SK-N-MC (cell line): ENCODE measurements at regions not wholly inside any gene's neighbourhood (a gene's known extent, or its start where the extent isn't known, plus 50 kb on each side); places are given as distances from the start of the nearest gene placed in this dataset.

Source experiments
- DNase-seq: peaks from one replicate; pipeline ENCODE4 v3.0.0-alpha.2; 2011; ENCODE audit warnings: low read depth, low spot score
- H3K27ac ChIP-seq: fragments of 200-600 bp; sonication (generic); 2 replicates; pipeline ENCODE4 v1.5.1; 2016; ENCODE audit warnings: mixed run types
- H3K36me3 ChIP-seq: fragments of 200-600 bp; sonication (generic); 2 replicates; pipeline ENCODE4 v1.6.1; 2017; ENCODE audit warnings: antibody characterized with exemption, low read length, mixed read lengths; ENCODE audit not compliant: insufficient read depth
- H3K4me3 ChIP-seq: fragments of 200-600 bp; sonication (generic); 2 replicates; pipeline ENCODE4 v1.5.1; 2016
- H3K9ac ChIP-seq: fragments of 200-600 bp; sonication (generic); 2 replicates; pipeline ENCODE4 v1.8.0; 2017; ENCODE audit warnings: mixed run types, mixed read lengths; ENCODE audit not compliant: insufficient read length
- H3K9me3 ChIP-seq: fragments of 200-600 bp; sonication (generic); 2 replicates; pipeline ENCODE4 v1.6.1; 2017; ENCODE audit warnings: low read depth, mild to moderate bottlenecking, antibody characterized with exemption, low read length, moderate library complexity, mixed read lengths
- EZH2 ChIP-seq: fragments of 200-600 bp; sonication (generic); IDR thresholded peaks from one replicate; pipeline ENCODE4 v1.6.1; 2017; ENCODE audit warnings: antibody characterized with exemption
- FOXP2 ChIP-seq: optimal IDR thresholded peaks from 2 replicates; pipeline ENCODE3; 2011; ENCODE audit warnings: mild to moderate bottlenecking, moderate library complexity; ENCODE audit not compliant: insufficient read depth; ENCODE audit errors: extremely low read length, control extremely low read depth
- POLR2AphosphoS5 ChIP-seq: IDR thresholded peaks from 2 replicates; pipeline ENCODE4 v1.6.1; 2012; ENCODE audit warnings: mild to moderate bottlenecking, low read depth, low read length, borderline replicate concordance

- Histone ChIP-seq H3K36me3 (no peaks in the 10 kb centered on the region), H3K27ac (peak overlapping the region; percentile 83), H3K9ac (no peak overlapping the region), H3K9me3 (no peaks in the 10 kb centered on the region), H3K4me3 (peak overlapping the region; percentile 58)
- TF ChIP-seq FOXP2 (peak; percentile 6), EZH2 (no peak), POLR2AphosphoS5 (peak; percentile 18; the same call in 1 of the 2 replicates)
- peak; percentile 20 for DNase-seq
Measured at GRCh38 chr12:47590771-47591360, 115.0 kb downstream of the RPAP3 start.

DNA sequence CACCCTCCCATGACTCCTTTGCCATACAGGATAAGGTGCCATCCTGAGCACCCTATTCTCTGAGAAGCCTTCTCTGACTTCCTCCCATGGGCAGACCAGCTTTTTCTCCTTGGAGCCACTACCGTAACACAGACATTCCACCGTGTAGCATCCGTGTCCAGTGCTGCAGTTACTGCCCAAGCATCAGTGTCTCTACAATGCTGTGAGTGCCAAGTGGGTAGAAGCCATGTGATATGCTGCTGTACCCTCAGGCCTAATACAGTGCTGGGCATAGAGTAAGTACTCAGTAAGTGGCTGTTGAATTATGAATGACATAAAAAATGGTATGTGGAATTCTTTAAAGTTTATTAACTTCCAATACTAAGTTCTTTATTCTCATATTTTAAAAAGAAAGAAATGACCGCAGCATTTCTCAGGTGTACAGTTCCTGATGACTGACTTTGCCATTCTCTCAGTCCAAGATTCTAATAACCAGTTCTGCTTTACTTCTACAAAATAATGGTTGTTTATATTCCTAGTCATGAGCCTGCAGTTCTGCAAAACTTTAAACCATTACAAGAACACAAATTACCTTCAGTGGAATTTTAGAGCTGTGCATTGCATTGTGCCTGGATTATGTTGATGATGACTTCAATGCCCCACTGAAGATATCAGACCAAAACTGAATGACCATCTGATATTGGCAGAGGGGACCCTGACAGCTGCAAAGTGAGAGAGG lies 118.7 kb downstream of the RPAP3 start:
- H3K9me3 ChIP-seq = no peaks in the 10 kb centered on the region
- no peak overlapping the region for H3K9ac ChIP-seq
- H3K36me3 ChIP-seq = no peaks in the 10 kb centered on the region
- DNase-seq = no peak
- no peak overlapping the region for H3K27ac ChIP-seq
- TF ChIP-seq POLR2AphosphoS5 = no peak
- TF ChIP-seq EZH2 = no peak
- TF ChIP-seq FOXP2 = no peak
- no peak overlapping the region for H3K4me3 ChIP-seq

DNA sequence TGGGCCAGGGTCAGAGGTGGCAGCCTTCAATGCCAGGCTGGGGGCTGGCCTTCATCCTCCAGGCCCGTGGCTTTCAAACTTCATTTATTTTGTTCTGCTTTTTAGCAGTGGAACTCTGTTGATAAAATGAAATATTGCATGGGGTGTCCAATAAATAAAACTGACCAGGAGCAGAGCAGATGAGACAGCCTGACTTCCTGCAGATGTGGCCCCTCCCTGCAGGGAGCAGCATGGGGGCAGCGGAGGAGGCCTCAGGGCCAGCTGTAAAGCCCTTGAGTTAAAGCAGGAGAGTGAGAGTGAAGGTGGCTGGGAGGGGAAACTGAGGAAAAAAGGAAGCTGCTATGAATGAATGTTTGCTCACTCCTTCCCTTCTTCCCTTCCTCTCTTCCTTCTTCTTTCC lies 120.3 kb downstream of the RPAP3 start:
- TF ChIP-seq EZH2 (no peak), POLR2AphosphoS5 (no peak), FOXP2 (no peak)

GRCh38 chr12:47578836-47579235 lies 127.0 kb downstream of the RPAP3 start:
- Histone ChIP-seq H3K4me3 (no peak overlapping the region), H3K9me3 (no peaks in the 10 kb centered on the region), H3K9ac (no peak overlapping the region), H3K36me3 (no peaks in the 10 kb centered on the region), H3K27ac (no peak overlapping the region)
- TF ChIP-seq FOXP2 = no peak
- TF ChIP-seq EZH2 = no peak
- TF ChIP-seq POLR2AphosphoS5 = no peak
- DNase-seq = no peak

More for the DNA sequence above, 120.3 kb downstream of the RPAP3 start:
- Histone ChIP-seq H3K27ac (no peak overlapping the region), H3K4me3 (no peak overlapping the region), H3K9me3 (no peaks in the 10 kb centered on the region), H3K9ac (no peak overlapping the region), H3K36me3 (no peaks in the 10 kb centered on the region)
- no peak for DNase-seq

- no peak for DNase-seq
- no peak overlapping the region for H3K27ac ChIP-seq
- no peaks in the 10 kb centered on the region for H3K9me3 ChIP-seq
- no peak overlapping the region for H3K9ac ChIP-seq
- no peak overlapping the region for H3K4me3 ChIP-seq
- TF ChIP-seq POLR2AphosphoS5 = no peak
- no peaks in the 10 kb centered on the region for H3K36me3 ChIP-seq
Measured at GRCh38 chr12:47577206-47577989, 128.4 kb downstream of the RPAP3 start.

GRCh38 chr12:47576289-47576945 lies 129.4 kb downstream of the RPAP3 start:
- Histone ChIP-seq H3K4me3 (no peak overlapping the region), H3K36me3 (no peaks in the 10 kb centered on the region), H3K9ac (no peak overlapping the region), H3K9me3 (no peaks in the 10 kb centered on the region), H3K27ac (no peak overlapping the region)
- TF ChIP-seq FOXP2 (no peak), POLR2AphosphoS5 (no peak), EZH2 (no peak)
- DNase-seq = no peak

GRCh38 chr12:47574252-47575021 lies 131.4 kb downstream of the RPAP3 start:
- Histone ChIP-seq H3K4me3 (no peak overlapping the region), H3K36me3 (no peaks in the 10 kb centered on the region), H3K9me3 (no peaks in the 10 kb centered on the region), H3K27ac (no peak overlapping the region), H3K9ac (no peak overlapping the region)
- DNase-seq = no peak
- TF ChIP-seq FOXP2 (no peak), POLR2AphosphoS5 (no peak), EZH2 (no peak)
